Esophagus mucosa (tissue), 1 donor: ENCODE measurements at regions not wholly inside any gene's neighbourhood (a gene's known extent, or its start where the extent isn't known, plus 50 kb on each side); places are given as distances from the start of the nearest gene placed in this dataset.
"Not testable (repeated sequence)": the region's sequence is repeated elsewhere in the genome, so short reads cannot be mapped to it uniquely, and the experiment has no call there.

Experiments used
- ATAC-seq: fragments of 200-7000 bp; cut with Tn5 transposase; one replicate; pipeline ENCODE4 v1.9.1; 2020
- donor health status: DM: yes; HTN: yes; CAD: no.

DNA sequence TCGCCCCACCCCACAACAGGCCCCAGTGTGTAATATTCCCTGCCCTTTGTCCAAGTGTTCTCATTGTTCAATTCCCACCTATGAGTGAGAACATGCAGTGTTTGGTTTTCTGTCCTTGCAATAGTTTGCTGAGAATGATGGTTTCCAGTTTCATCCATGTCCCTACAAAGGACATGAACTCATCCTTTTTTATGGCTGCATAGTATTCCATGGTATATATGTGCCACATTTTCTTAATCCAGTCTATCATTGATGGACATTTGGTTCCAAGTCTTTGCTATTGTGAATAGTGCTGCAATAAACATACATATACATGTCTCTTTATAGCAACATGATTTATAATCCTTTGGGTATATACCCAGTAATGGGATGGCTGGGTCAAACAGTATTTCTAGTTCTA, 132.7 kb downstream of the SNX10 start:
- ATAC-seq, result not testable (repeated sequence)

DNA sequence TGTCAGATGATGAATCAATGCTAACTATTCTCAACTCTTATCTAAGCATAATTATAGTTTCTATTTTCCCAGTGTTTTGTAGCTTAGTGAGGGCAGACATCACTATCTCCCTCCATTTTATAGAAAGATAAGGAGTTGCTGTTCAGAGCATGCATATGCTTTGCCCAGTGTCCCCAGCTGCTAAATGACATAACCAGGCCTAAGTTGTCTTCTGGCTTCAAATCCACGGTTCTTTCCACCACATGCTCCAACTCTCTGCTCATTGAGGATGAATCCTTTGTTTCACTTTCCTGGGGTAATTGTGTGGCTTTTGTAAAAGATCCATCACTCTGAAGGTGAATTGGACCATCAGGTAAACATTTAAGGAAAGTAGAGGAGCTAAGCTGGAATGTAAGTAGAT, 134.0 kb downstream of the SNX10 start:
- ATAC-seq, result no peak

DNA sequence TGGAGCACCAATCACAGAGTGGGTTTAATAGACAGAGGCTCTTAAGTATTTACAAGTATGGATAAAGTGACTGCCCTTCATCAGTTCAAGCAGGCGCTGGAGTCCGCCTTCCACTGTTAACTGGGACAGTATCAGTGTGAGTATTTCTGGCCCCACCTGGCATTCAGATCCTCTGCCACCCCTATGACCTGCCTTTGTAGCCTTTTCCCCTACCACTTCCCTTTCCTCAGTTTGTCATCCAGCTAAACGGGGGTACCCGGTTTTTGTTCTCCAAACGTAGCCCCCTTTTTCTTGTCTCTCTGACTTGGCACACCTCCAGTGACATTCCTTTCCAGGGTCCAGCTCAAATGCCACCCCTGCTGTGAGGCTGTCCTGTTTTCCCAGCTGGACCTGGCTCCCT, 134.4 kb downstream of the SNX10 start:
- ATAC-seq, result no peak

DNA sequence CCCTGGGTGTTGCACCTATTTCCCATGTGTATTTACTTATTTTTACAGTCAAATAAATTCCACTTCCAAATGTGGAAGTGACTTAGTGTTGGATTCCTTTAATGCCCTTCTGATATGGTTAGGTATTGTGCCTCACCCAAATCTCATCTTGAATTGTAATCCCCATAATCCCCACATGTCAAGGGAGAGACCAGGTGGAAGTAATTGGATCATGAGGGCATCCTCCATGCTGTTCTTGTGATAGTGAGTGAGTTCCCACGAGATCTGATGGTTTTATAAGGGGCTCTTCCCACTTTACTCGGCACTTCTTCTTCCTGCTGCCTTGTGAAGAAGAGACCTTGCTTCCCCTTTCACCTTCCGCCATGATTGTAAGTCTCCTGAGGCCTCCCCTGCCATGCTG, 136.9 kb downstream of the SNX10 start:
- no peak for ATAC-seq

DNA sequence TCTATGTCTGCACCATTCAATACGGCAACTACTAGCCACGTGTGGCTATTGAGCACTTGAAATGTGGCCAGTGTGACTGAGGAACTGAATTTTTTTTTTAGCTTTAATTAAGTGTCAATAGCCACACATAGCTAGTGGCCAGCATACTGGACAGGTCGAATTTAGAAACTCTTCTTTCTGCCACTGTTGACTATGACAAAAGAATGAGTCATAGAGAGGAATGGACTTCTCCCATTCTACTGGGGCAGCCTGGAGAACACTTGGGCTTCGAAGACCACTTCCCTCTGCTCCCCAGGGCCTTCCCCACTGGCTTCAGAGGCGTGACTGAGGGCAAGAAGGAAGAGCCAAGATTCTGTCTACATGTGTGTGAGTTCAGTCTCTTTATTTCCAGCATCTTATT, 137.5 kb downstream of the SNX10 start:
- no peak for ATAC-seq

DNA sequence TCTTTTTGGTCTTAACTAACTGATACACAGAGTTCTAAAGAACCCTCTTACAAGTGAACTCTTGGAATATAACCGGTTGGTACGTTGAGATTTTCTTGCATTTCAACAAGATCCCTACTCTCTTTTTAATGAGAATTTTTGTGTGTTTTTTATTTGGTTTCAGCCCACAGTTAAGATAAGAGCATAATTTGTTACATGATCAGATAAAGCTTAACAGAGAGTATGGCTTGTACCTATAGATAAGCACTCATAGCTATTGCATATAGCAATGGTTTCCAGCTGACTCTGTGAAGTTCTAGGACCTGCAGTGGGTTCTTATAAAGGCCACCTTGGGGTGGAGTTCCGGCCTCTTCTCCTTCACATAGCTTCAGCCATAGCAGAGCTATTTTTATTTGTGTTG, 143.3 kb downstream of the SNX10 start:
- no peak for ATAC-seq

DNA sequence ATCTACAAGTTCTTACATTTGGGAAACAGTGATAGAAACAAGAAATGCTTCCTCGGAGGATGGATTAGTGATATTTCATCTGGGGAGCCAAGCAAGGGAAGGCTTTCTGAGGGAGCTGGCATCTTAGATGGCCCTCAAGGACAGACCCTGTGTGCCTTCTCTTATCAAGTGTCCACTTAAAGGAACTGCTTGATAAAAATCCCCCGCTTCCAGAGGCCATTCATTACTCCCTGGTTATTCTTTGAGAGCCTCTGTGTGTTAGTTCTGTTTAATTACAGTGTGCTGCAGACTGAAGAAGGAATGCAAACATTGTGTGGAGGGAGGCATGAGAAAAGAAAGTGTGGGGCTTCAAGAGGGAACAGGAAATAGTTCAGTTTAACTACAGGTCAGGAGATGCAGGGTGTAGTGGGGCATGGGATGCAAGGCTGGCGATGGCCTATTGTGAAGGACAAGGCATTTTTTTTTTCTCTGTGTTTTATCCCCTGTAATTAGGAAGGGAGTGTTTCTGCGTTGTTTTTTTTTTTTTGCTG, 145.4 kb downstream of the SNX10 start:
- ATAC-seq, result no peak

DNA sequence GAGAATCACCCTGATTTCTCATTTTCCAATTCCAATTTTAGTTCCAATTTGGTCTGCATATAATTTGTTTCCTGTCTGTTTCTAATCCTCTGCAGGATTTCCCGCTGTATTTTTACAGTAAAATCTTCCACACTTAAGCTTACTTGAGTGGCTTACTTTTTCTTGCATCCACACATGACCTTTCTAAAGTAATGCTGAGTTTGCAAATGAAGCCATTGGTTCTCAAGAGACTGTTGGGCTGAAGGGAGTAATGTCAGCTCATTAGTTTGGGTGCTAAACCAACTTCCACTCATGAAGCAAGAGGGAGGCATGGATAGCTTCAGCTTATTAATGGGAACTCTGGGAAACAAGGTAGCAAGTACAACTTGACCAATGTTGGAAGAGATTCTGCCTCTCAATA, 146.4 kb downstream of the SNX10 start:
- no peak for ATAC-seq

DNA sequence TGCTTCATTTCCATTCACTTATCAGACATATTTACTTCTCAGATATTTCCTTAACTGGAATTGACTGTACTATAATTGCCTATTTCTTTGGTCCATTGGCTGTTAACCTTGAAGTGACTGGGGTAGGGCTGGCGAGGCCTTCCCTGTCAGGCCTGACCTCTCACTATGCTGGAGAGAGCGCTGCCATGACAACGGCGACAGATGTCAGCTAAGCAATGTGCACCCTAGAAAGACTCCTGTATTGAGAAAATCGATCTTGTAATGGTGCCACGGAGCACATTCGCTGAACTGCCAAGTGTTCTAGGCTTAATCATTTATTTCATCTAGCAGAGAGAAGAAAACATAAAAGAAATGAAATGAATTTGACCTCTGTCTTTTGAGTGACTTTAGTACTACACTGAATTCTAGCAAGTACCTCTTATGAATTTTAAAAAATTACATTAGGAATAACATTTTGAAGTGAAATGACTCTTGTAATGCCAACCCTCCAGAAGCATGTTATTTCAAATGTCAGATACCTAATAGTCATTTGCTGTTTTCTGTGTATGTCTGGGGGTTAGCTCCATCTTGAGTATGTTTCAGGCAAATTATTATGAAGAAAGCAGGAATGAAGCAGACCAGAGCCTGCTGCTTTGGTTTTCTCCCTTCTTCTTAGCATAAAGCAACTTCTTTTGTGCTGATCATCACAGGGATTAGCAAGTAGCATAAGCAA, 148.0 kb downstream of the SNX10 start:
- no peak for ATAC-seq

DNA sequence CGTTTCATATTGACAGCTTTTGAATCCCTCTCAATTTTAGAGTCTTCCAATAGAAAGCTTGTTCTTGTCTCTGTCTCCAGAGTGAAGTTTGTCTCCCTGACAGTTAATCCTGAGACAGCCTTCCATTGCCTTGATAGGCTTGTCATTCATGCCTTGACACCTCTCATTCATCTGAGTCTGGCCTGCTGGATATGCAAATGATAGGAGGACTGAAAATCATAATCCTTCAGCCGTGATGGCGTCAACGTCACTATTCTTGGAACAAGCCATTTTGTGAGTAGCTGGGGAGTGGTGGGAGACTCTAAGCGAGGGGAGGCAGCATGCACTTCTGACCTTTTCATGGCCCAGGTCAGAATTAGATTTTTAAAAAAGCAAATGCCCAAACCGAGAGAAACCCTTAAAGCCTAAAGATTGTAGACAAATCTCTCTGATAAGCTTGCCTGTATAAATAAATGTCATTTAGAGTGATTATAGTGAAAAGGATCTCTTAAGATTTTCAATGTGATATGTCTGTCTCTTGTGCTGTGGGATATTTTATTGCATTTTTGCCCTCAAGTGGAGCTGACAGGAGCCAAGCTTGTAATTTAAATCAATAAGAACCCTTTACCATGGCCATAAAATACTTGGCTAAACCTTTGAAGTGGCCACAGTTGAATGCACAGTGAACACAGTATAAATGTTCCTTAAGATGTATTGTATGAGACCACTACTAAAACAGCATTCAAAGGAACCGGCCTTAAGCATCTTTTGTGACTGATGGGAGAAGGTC, 148.8 kb downstream of the SNX10 start:
- no peak for ATAC-seq

DNA sequence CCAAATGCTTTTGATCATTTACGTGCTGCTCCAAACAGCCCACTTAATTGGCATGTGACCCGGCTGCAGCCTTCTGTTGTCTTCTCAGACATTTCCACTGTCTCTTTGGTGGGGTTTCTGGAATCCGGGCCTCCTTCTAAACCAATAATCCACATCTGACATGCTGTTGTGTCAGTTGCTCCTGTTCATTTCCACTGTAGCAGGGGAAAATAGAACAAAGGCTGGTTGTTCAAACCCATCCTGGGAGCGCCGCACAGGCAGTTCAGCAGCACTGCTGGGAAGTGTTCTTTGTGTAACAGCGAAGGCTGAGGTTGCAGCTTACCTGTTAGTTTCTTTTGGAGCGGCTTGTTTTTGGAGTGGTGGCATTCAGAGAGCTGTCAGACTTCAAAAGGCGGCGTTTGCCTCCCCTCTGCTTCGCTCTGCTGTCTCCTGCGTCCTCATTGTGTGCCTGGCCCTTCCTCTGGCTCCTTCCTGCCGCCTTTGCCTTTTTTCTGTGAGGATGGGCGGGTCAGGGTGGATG, 149.4 kb downstream of the SNX10 start:
- ATAC-seq, result no peak

DNA sequence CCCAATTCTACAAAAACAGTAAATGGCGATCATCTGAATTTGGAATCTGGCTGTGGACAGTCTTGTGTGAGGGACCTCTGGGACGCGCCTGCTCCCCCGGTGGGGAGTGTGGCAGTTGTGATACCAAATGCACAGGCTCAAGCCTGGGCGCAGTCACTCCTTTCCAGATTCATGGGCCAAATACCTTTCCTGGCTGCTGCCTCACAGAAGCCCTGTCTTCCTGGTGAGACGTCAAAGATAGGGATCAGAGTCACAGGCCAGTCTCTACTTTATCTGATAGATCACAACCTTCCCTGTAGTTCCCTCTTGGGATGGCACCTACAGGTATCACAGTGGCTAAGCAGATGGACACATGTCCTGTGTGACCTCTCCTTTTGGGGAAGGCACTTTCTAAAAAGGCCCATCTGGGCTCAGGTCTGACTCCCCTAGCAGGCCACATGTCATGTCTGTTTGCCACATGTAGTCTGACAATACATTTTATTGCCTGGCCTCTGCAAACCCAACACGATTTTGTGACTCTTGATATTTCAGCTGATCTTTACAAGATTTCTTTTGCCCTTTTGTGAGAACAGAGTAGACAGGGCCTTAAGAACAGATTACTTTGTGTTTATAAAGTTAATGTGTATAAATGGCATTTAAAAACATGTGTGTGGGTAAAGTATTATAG, 150.1 kb downstream of the SNX10 start:
- ATAC-seq, result no peak

DNA sequence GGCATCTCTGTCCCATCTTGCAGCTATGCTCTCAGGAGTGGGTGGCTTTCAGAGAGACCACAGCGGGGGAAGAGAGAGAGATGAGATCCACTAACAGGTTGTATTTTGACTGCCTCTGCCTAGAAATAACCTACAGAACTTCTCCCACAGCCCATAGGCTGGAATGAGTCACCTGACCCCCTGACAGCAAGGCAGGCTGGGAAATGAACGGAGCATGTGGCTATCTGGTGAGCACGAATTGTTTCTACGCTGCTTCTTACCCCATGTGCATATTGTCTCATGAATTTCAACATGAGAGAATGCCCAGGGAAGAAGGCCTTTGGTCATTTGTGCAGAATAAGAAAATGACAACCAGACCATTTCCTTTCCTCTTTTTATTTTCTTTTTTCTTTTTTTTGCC, 151.3 kb downstream of the SNX10 start:
- no peak for ATAC-seq

DNA sequence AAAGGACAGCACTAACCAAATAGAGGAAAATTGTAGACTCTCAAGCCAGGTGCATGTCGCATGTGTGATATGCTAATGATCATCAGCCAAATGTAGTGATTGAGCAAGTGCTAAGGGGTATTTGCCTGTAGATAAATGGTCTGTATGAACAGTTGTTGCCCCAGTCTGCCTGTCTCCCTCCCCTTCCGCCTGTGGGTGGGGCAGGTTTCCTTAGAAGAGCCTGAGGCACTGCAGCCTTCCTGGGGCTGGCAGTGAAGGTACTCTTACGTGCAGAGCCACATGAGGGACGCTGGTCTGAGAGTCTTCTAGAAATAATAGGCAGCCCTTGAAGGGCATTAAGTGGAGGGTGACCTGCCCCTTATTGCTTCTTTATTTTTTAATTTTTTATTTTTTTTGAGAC, 152.1 kb downstream of the SNX10 start:
- no peak for ATAC-seq

DNA sequence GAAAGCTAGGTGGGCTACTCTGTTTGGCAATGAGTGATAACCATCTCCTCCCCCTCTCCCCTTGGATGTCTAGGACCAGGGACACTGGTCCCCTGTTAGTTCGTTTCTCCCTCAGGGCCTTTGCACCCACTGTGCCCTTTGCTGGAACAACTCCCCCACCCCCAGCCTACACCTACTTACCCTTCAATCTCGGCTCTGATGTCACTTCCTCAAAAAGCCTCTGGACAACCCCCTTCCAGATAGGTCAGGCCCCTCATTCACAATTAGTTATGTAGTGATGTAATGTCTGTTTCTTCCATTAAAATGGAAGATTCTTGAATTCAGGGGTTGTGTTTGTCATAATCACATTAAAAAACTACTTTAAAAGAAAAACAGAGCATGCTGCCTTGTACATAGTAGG, 152.9 kb downstream of the SNX10 start:
- no peak for ATAC-seq

DNA sequence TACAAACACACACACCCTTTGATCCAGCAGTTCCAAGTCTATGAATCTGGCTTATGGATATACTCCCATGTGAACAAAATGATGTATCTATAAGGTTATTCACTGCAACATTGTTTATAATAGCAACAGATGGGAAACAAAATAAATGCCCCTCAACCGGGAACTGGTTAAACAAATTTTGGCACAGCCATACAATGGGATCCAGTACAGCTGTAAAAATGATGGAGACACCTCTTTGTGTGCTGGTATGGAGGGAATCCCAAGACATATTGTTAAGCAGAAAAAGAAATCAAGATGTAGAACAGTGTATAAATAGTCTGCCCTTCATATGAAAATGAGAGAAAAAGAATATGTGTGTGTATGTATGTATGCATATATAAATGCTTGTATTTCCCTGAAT, 155.5 kb downstream of the SNX10 start:
- ATAC-seq, result no peak

DNA sequence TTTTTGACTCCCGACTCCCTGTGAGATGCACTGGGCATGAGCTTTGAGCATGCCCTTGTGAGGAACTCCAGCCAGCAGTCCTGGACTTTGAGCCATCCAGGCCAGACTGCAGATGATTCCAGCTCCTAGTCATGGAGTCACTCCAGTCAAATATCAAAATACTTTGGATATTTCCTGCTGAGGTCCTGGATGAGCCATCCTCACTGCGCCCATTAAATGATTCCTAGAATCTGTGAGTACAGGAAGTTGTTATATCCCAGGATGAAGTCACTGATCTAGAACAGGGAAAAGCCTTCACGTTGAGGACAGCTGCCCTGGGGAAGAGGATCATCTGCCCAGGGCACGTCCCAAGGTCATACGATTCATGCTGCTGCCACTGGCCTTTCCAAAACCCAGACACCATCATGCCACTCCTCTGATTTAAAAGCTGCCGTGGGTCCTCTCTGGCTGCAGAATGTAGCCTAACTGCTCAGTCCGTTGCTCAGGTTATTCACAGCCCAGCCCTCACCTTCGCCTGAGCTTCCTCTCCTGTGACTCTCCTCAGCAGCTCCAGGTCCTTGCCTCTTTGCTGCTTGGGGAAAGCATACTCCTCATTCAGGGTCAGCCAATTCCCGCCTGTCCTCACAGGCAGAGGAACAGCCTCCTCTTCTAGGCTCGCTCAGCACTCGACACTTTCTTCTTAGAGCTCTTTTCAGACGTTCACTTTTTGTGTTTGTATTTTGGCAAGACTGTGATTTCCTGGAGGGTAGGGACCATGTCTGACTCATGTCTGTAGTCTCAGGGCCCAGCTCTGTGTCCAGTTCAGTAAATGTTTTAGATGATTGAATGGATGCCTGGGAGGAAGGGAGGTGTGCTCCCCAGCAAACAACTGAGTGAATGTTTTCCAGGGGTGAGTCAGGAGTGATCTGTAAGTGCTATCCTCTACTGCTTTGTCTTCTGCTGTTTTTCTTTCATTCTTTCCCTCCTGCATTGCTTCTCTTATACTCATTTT, 157.8 kb downstream of the SNX10 start:
- ATAC-seq, result peak; percentile 76

DNA sequence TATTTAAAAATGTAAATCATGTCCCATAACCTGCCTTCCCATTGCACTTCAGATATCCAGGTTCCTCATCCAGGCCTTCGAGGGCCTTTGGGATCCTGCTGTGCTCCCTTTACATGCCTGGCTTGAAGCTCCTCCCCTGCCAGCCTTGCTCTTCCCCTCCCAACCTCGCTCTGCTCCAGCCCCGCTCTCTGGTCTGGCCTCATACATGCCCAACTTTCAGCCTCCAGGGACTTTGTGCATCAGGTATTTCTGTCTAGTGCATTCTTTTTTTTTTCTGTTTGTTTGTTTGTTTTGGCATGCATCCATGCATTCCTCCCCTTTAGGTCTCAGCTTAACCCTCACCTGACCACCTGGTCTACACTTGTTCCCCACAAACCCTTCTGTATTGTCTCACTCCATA, 160.3 kb downstream of the SNX10 start:
- ATAC-seq, result no peak

DNA sequence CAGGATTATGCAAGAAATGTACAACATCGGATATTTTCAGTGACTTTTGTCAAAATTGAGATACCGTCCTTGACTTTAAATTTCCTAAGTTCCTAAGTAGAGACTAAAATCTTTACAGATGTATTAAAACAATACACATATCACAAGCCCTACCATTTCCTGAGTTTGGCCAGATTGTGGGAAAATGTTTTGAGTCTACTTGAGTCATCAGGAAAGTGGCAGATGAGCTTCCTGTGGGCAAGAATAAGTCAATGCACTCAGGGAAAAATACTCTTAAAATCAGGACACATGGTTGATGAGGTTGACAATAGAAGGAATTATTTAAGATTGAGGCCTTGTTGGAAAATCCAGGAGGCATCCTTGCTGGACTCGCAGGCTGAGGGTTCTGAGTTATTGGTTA, 162.5 kb downstream of the SNX10 start:
- ATAC-seq, result no peak

DNA sequence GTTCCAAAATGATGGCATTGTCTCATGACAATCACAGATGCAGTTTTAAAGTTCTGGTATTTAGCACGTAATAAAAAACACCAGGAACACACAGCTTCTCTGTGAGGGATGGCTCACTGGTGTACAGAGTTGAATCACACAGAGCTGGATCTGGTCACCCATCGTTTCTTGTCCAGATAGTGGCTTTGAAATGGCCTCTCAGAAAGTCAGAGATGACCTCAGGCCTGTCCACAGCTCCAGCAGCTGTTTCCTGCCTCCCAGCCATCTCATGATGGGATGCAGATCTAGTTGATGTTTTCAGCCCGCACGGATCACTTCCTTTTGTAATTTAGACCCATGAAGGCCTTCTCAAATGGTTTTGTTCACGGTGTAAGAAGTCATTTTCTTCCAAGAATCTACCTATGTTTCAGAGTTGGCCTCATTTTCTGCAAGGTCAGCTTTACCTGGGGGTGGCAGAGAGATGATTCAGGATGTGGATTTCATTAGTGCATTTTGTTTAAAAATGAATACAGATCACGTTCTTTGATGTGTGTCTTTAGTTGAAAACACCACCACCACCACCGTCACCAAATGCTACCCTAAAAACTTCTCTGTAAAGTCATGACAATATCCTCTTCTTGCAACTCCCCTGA, 166.2 kb downstream of the SNX10 start:
- ATAC-seq, result no peak

DNA sequence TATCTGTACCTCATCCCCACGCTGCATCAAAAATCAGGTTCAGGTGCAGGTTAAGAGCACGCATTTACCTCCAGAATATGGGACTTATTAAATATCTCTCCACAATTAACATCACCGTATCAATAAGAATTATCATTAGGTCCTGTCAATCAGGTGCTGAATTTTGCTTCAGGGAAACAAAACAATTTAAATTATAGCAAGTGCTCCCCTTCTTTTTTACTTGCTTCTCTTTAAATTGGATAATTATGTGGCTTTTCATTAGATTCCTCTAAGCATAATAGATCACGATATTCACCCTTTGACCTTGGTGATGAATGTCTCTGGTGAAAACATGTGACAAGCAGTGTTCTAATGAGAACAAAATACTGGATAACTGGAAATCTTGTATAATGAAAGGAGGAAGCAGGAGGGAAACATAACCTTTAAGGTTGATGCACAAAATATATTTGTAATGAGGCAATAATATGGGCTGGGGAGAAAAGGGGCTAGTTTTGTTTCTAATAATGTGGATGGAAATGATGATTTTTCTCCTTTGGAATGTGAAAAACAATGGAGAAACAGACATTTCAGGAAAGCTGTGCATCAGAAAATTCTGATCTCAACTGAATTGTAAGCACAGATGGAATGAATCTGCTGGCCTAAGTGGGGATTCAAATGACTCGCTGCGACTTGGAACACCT, 166.9 kb downstream of the SNX10 start:
- ATAC-seq, result no peak
